ENCODE measurements at regions not wholly inside any gene's neighbourhood (a gene's known extent, or its start where the extent isn't known, plus 50 kb on each side); places are given as distances from the start of the nearest gene placed in this dataset.
"Not testable (repeated sequence)": the region's sequence is repeated elsewhere in the genome, so short reads cannot be mapped to it uniquely, and the experiment has no call there.

- H3K9ac ChIP-seq (ENCODE audit: low read length); H4K20me1 ChIP-seq (ENCODE audit: low read length); H3K27me3 ChIP-seq (ENCODE audit: low read length); H3K79me2 ChIP-seq (ENCODE audit: low read length); H2AFZ ChIP-seq (ENCODE audit: low read length); BruUV-seq (replicated peaks); H3K9me3 ChIP-seq (ENCODE audit: low read length); H3K9me2 ChIP-seq (replicated peaks; ENCODE audit: low read length); H3K4me2 ChIP-seq (ENCODE audit: low read length); intact Hi-C loops (cut with micrococcal nuclease); H3F3A ChIP-seq (ENCODE audit: low read length, unreplicated experiment); H3K27ac ChIP-seq (ENCODE audit: low read length); CTCF ChIA-PET; POLR2A ChIA-PET (ENCODE audit: unreplicated experiment); ATAC-seq; H3K4me3 ChIP-seq (ENCODE audit: low read length); H3K36me3 ChIP-seq (ENCODE audit: low read depth, low read length); H3K4me1 ChIP-seq (ENCODE audit: insufficient read depth, low read length): not testable (repeated sequence)
- TF ChIP-seq, protein P1, sequence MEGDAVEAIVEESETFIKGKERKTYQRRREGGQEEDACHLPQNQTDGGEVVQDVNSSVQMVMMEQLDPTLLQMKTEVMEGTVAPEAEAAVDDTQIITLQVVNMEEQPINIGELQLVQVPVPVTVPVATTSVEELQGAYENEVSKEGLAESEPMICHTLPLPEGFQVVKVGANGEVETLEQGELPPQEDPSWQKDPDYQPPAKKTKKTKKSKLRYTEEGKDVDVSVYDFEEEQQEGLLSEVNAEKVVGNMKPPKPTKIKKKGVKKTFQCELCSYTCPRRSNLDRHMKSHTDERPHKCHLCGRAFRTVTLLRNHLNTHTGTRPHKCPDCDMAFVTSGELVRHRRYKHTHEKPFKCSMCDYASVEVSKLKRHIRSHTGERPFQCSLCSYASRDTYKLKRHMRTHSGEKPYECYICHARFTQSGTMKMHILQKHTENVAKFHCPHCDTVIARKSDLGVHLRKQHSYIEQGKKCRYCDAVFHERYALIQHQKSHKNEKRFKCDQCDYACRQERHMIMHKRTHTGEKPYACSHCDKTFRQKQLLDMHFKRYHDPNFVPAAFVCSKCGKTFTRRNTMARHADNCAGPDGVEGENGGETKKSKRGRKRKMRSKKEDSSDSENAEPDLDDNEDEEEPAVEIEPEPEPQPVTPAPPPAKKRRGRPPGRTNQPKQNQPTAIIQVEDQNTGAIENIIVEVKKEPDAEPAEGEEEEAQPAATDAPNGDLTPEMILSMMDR (conservative IDR thresholded peaks at IDR 0.05; ENCODE audit: low read depth, low read length) = peak; percentile 47
- DNase-seq = peak; percentile 62
These were observed 63.0 kb downstream of the CYP4A11 start for GRCh38 chr1:46878173-46878782.

DNA sequence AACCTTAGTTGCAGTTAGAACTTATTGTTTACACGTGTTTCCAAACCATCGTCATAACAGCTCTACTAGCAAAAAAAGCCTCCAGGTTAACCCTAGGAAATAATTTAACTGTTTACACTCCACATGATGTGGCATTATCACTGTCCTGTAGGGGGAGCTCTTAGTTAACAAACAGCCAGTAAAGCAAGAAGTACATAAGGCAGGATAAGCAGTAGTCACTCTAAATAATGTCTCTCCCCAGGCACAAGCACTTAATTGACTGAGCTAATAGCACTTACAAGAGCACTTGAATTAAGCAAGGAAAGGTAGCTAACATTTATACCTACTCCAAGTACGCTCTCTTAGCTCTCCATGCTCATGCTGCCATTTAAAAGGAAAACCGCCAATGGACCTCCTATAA lies 65.2 kb downstream of the CYP4A11 start:
- H3K4me3 ChIP-seq (ENCODE audit: low read length); CTCF ChIA-PET; H3K79me2 ChIP-seq (ENCODE audit: low read length); H3K9me3 ChIP-seq (ENCODE audit: low read length); H3K4me2 ChIP-seq (ENCODE audit: low read length); H3K36me3 ChIP-seq (ENCODE audit: low read depth, low read length); intact Hi-C loops (cut with micrococcal nuclease); H3K27ac ChIP-seq (ENCODE audit: low read length); H3F3A ChIP-seq (ENCODE audit: low read length, unreplicated experiment); H3K9me2 ChIP-seq (replicated peaks; ENCODE audit: low read length); H3K4me1 ChIP-seq (ENCODE audit: insufficient read depth, low read length); H4K20me1 ChIP-seq (ENCODE audit: low read length); POLR2A ChIA-PET (ENCODE audit: unreplicated experiment); ATAC-seq; BruUV-seq (replicated peaks); DNase-seq; H2AFZ ChIP-seq (ENCODE audit: low read length); H3K9ac ChIP-seq (ENCODE audit: low read length); H3K27me3 ChIP-seq (ENCODE audit: low read length): not testable (repeated sequence)
- TF ChIP-seq, protein P1 (conservative IDR thresholded peaks at IDR 0.05; ENCODE audit: low read depth, low read length) = peak; percentile 53
